ENCODE measurements at regions not wholly inside any gene's neighbourhood (a gene's known extent, or its start where the extent isn't known, plus 50 kb on each side); places are given as distances from the start of the nearest gene placed in this dataset.

DNA sequence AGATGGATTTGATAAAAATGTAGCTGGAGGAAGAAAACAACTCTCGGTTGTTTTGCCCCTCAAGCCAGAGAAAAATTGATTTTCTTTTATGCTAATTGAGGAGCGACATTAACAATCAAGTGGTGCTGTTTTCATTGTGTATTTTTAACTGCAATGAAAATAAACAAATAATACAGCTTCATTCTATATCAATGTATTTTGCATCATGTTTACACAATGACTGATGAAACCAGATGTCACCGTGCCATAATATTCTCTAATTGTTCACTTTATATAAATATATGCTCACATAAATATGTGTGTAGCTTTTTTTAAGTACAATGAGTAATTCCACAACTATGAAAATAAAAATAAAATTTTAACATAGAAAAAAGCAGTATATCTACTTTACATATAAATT is 139.0 kb upstream of the PRDM9 start:
- no peak for DNase-seq

GRCh38 chr5:23367874-23368273 is 139.5 kb upstream of the PRDM9 start:
- no peak for DNase-seq

- DNase-seq, result no peak
These were observed 154.1 kb upstream of the PRDM9 start for GRCh38 chr5:23353286-23353685.

- DNase-seq, result no peak
These were observed 155.0 kb upstream of the PRDM9 start for GRCh38 chr5:23352446-23352845.

DNA sequence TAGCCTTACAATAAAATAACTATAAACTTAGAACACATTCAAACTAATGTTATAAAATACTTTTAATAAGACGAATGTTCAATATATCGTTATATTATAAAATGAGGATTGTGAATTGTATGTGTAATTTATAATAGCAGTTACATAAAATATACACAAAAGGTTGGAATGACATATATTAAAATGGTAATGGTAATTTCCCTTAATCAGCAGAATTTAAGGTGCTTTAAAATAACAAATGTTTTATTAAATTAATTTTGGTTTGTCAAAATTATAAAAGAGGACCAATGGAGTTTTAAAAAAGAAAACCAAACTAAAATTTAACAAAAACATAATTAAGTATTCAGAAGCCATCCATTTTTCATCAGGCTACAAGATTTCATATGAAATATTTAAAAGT is 164.3 kb upstream of the PRDM9 start:
- DNase-seq, result no peak

- no peak for DNase-seq
These were observed 174.7 kb upstream of the PRDM9 start for GRCh38 chr5:23332650-23333251.

GRCh38 chr5:23330726-23331125 is 176.7 kb upstream of the PRDM9 start:
- no peak for DNase-seq

DNA sequence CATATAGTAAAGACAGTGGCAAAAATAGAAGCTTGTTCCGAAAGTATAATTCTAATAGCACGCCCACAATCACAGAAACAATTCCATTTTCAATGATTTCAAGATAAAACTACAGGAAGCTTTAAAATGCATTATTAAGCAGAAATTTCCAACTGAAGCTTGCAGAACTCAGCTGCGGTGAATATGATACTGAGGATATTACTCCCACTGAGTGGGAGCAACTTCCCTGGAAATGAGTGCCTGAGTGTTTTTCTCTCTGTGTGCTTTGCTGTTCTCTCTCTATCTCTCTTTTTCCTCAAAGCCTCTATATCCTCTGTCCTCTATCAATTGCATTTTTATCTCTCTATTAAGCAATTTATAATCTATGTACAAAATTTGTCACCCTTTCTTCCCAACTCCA is 187.5 kb upstream of the PRDM9 start:
- DNase-seq, result no peak

- DNase-seq, result no peak
These were observed 188.4 kb upstream of the PRDM9 start for GRCh38 chr5:23318960-23319359.

- DNase-seq, result no peak
These were observed 189.2 kb upstream of the PRDM9 start for GRCh38 chr5:23318166-23318565.

- no peak for DNase-seq
These were observed 191.3 kb upstream of the PRDM9 start for GRCh38 chr5:23316060-23316591.

GRCh38 chr5:23314827-23315226 is 192.6 kb upstream of the PRDM9 start:
- DNase-seq, result no peak

DNA sequence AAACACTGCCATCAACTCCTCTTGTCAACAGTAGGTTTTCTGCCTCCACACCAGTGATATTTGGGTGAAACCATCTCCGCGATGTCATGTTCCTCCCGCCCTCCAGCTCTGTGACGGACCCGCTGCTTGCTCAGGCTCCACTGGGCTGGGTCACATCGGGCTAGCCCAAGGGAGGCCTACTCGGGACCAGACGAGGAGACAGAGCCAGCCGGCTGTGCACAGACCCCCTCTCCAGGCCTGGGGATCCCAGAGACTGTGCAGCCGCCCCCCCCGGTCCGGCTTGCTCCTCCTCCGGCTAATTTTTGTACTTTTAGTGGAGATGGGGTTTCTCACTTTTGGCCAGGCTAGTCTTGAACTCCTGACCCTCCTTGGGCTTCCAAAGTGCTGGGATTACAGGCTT is 202.4 kb upstream of the PRDM9 start:
- DNase-seq, result no peak

- no peak for DNase-seq
These were observed 203.6 kb upstream of the PRDM9 start for GRCh38 chr5:23303836-23304235.

- no peak for DNase-seq
These were observed 204.0 kb upstream of the PRDM9 start for GRCh38 chr5:23303435-23303834.

GRCh38 chr5:23302438-23302837 is 205.0 kb upstream of the PRDM9 start:
- no peak for DNase-seq

DNA sequence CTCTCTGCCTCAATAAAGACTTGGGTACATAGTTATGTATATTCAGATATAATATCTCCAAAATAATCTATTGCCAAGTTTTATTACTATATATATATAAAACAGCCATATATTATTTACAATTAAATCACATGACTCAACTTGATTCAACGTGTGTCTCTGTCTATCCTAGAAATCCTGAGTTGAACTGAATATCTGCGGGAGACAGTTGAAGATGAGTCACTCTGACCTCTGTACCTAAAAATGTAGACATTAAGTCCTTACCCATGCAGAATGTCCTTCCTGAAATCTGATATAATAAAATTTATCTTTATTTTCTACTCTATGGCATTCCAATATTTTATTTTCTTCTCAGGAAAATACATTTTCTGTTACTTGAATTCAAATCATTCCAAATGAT is 218.2 kb upstream of the PRDM9 start:
- no peak for DNase-seq

GRCh38 chr5:23284656-23285055 is 222.8 kb upstream of the PRDM9 start:
- DNase-seq, result no peak

DNA sequence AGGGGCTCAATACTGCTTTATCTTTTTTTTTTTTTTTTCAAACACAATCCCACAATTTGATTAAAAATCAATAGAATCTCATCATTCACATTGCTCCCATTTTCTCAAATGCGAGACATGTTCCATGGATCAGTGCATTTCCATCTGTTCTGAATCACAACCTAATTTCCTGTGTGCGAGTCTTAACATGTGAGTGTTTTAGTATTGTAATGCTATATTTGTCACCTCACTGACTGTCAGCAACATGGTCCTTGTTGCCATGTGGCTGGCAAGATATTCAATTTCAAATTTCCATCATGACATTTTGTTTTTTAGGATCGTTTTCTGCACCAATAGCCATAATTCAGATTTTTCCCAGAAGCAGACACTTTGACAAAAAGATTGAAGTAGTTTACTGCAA is 233.2 kb upstream of the PRDM9 start:
- no peak for DNase-seq

- DNase-seq, result no peak
These were observed 237.4 kb upstream of the PRDM9 start for GRCh38 chr5:23269981-23270380.

DNA sequence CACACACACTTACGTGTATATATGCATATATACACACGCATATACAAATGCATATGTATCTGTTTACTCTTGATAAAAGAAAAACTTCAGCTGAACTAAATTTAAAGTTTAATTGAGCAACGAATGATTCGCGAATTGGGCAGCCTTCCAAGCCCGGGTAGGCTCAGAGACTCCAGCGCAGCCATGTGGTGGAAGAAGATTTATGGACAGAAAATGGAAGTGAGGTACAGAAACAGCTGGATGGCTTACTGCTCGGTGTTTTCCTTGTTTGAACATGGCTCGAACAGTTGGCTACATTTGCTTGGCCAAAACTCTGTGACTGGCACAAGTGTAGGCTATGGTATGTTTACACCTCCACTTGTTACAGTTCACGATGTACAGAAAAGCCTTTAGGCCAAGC is 239.3 kb upstream of the PRDM9 start:
- DNase-seq, result no peak

GRCh38 chr5:23260621-23261020 is 246.8 kb upstream of the PRDM9 start:
- DNase-seq, result no peak

- no peak for DNase-seq
These were observed 249.8 kb upstream of the PRDM9 start for GRCh38 chr5:23257656-23258055.

DNA sequence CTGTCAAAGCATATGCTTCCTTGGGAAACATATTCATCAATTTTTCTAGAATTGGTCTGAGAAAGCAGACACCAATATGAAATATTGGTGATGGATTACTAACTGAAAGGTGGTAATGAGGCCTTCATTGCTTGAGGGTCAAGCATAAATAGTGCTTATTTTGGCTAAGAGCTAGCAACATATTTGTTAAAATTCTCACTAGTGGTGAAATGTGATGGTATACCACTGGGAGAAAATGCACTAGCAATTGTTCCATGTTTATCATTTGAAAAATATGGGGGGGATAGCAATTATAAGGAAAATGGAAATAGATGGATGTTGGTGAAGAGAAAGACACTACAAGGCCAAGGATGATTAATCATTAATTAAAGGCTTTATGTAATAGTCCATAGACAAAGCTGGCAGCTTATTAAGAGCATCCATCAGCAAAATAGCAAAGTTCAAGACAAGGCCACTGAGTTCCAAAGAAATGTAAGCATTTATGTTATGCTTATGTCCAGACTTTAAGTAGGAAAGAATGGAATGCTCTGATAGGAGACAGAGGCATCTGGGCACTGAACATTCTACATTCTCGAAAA is 253.7 kb upstream of the PRDM9 start:
- no peak for DNase-seq
